ENCODE measurements at regions not wholly inside any gene's neighbourhood (a gene's known extent, or its start where the extent isn't known, plus 50 kb on each side); places are given as distances from the start of the nearest gene placed in this dataset.

GRCh38 chr10:110366635-110367034 is 61.9 kb upstream of the SMNDC1 start:
- peak overlapping the region; percentile 58 for H3K27ac Mint-ChIP-seq
- peaks cover 3% of the 10 kb centered on the region for H3K36me3 Mint-ChIP-seq (ENCODE audit: low read depth)
- H3K9me3 Mint-ChIP-seq = no peaks in the 10 kb centered on the region
- no peaks in the 10 kb centered on the region for H3K27me3 Mint-ChIP-seq (ENCODE audit: low read depth)
- H3K4me3 Mint-ChIP-seq = no peak overlapping the region
- peaks cover 52% of the 10 kb centered on the region for H3K4me1 Mint-ChIP-seq (ENCODE audit: low read depth)

GRCh38 chr10:110368002-110368401 is 63.3 kb upstream of the SMNDC1 start:
- peaks cover 49% of the 10 kb centered on the region for H3K4me1 Mint-ChIP-seq (ENCODE audit: low read depth)

GRCh38 chr10:110368556-110368955 is 63.8 kb upstream of the SMNDC1 start:
- Mint-ChIP-seq H3K9me3 (no peaks in the 10 kb centered on the region), H3K36me3 (ENCODE audit: low read depth) (peaks cover 2% of the 10 kb centered on the region), H3K4me1 (ENCODE audit: low read depth) (peaks cover 47% of the 10 kb centered on the region), H3K4me3 (no peak overlapping the region), H3K27ac (peak overlapping the region; percentile 73), H3K27me3 (ENCODE audit: low read depth) (no peaks in the 10 kb centered on the region)

More at GRCh38 chr10:110368002-110368401, 63.3 kb upstream of the SMNDC1 start:
- no peak overlapping the region for H3K4me3 Mint-ChIP-seq
- H3K36me3 Mint-ChIP-seq (ENCODE audit: low read depth) = peaks cover 3% of the 10 kb centered on the region
- peak overlapping the region; percentile 73 for H3K27ac Mint-ChIP-seq
- H3K9me3 Mint-ChIP-seq = no peaks in the 10 kb centered on the region
- no peaks in the 10 kb centered on the region for H3K27me3 Mint-ChIP-seq (ENCODE audit: low read depth)

GRCh38 chr10:110370006-110370405 is 65.3 kb upstream of the SMNDC1 start:
- Mint-ChIP-seq H3K4me1 (ENCODE audit: low read depth) (peaks cover 44% of the 10 kb centered on the region), H3K36me3 (ENCODE audit: low read depth) (no peaks in the 10 kb centered on the region), H3K9me3 (no peaks in the 10 kb centered on the region), H3K27me3 (ENCODE audit: low read depth) (no peaks in the 10 kb centered on the region), H3K4me3 (no peak overlapping the region), H3K27ac (no peak overlapping the region)

- peaks cover 27% of the 10 kb centered on the region for H3K4me1 Mint-ChIP-seq (ENCODE audit: low read depth)
- H3K4me3 Mint-ChIP-seq = no peak overlapping the region
- H3K27me3 Mint-ChIP-seq (ENCODE audit: low read depth) = no peaks in the 10 kb centered on the region
- no peaks in the 10 kb centered on the region for H3K9me3 Mint-ChIP-seq
- no peaks in the 10 kb centered on the region for H3K36me3 Mint-ChIP-seq (ENCODE audit: low read depth)
- H3K27ac Mint-ChIP-seq = no peak overlapping the region
These were observed 67.9 kb upstream of the SMNDC1 start for GRCh38 chr10:110372656-110373055.

- Mint-ChIP-seq H3K4me3 (no peak overlapping the region), H3K27me3 (ENCODE audit: low read depth) (no peaks in the 10 kb centered on the region), H3K36me3 (ENCODE audit: low read depth) (no peaks in the 10 kb centered on the region), H3K4me1 (ENCODE audit: low read depth) (peaks cover 24% of the 10 kb centered on the region), H3K27ac (no peak overlapping the region), H3K9me3 (no peaks in the 10 kb centered on the region)
These were observed 68.3 kb upstream of the SMNDC1 start for GRCh38 chr10:110373059-110373458.

- Mint-ChIP-seq H3K27ac (no peak overlapping the region), H3K4me1 (ENCODE audit: low read depth) (peaks cover 21% of the 10 kb centered on the region), H3K36me3 (ENCODE audit: low read depth) (no peaks in the 10 kb centered on the region), H3K9me3 (no peaks in the 10 kb centered on the region), H3K4me3 (no peak overlapping the region), H3K27me3 (ENCODE audit: low read depth) (no peaks in the 10 kb centered on the region)
These were observed 69.3 kb upstream of the SMNDC1 start for GRCh38 chr10:110373857-110374654.

GRCh38 chr10:110375121-110375520 is 70.4 kb upstream of the SMNDC1 start:
- Mint-ChIP-seq H3K36me3 (ENCODE audit: low read depth) (no peaks in the 10 kb centered on the region), H3K27ac (no peak overlapping the region), H3K27me3 (ENCODE audit: low read depth) (no peaks in the 10 kb centered on the region), H3K4me3 (no peak overlapping the region), H3K4me1 (ENCODE audit: low read depth) (peaks cover 26% of the 10 kb centered on the region), H3K9me3 (no peaks in the 10 kb centered on the region)

- H3K36me3 Mint-ChIP-seq (ENCODE audit: low read depth) = no peaks in the 10 kb centered on the region
- H3K27ac Mint-ChIP-seq = no peak overlapping the region
- H3K9me3 Mint-ChIP-seq = no peaks in the 10 kb centered on the region
- peaks cover 26% of the 10 kb centered on the region for H3K4me1 Mint-ChIP-seq (ENCODE audit: low read depth)
- no peak overlapping the region for H3K4me3 Mint-ChIP-seq
- no peaks in the 10 kb centered on the region for H3K27me3 Mint-ChIP-seq (ENCODE audit: low read depth)
These were observed 71.5 kb upstream of the SMNDC1 start for GRCh38 chr10:110376021-110376766.

- H3K4me1 Mint-ChIP-seq (ENCODE audit: low read depth) = peaks cover 31% of the 10 kb centered on the region
- no peak overlapping the region for H3K4me3 Mint-ChIP-seq
- no peaks in the 10 kb centered on the region for H3K36me3 Mint-ChIP-seq (ENCODE audit: low read depth)
- no peaks in the 10 kb centered on the region for H3K27me3 Mint-ChIP-seq (ENCODE audit: low read depth)
- H3K9me3 Mint-ChIP-seq = no peaks in the 10 kb centered on the region
- H3K27ac Mint-ChIP-seq = no peak overlapping the region
These were observed 72.0 kb upstream of the SMNDC1 start for GRCh38 chr10:110376767-110377160.

- H3K9me3 Mint-ChIP-seq = no peaks in the 10 kb centered on the region
- no peaks in the 10 kb centered on the region for H3K36me3 Mint-ChIP-seq (ENCODE audit: low read depth)
- no peak overlapping the region for H3K27ac Mint-ChIP-seq
- no peaks in the 10 kb centered on the region for H3K27me3 Mint-ChIP-seq (ENCODE audit: low read depth)
- peaks cover 27% of the 10 kb centered on the region for H3K4me1 Mint-ChIP-seq (ENCODE audit: low read depth)
- H3K4me3 Mint-ChIP-seq = no peak overlapping the region
These were observed 73.3 kb upstream of the SMNDC1 start for GRCh38 chr10:110378006-110378405.

GRCh38 chr10:110378533-110379108 is 73.9 kb upstream of the SMNDC1 start:
- no peaks in the 10 kb centered on the region for H3K36me3 Mint-ChIP-seq (ENCODE audit: low read depth)
- peak overlapping the region; percentile 64 for H3K27ac Mint-ChIP-seq
- H3K4me3 Mint-ChIP-seq = no peak overlapping the region
- no peaks in the 10 kb centered on the region for H3K27me3 Mint-ChIP-seq (ENCODE audit: low read depth)
- H3K4me1 Mint-ChIP-seq (ENCODE audit: low read depth) = peaks cover 25% of the 10 kb centered on the region
- H3K9me3 Mint-ChIP-seq = no peaks in the 10 kb centered on the region

- H3K27ac Mint-ChIP-seq = no peak overlapping the region
These were observed 75.1 kb upstream of the SMNDC1 start for GRCh38 chr10:110379831-110380230.

GRCh38 chr10:110380293-110380692 is 75.6 kb upstream of the SMNDC1 start:
- no peaks in the 10 kb centered on the region for H3K9me3 Mint-ChIP-seq
- H3K4me1 Mint-ChIP-seq (ENCODE audit: low read depth) = peaks cover 22% of the 10 kb centered on the region
- H3K36me3 Mint-ChIP-seq (ENCODE audit: low read depth) = no peaks in the 10 kb centered on the region
- no peak overlapping the region for H3K27ac Mint-ChIP-seq
- no peak overlapping the region for H3K4me3 Mint-ChIP-seq
- no peaks in the 10 kb centered on the region for H3K27me3 Mint-ChIP-seq (ENCODE audit: low read depth)

More at GRCh38 chr10:110379831-110380230, 75.1 kb upstream of the SMNDC1 start:
- Mint-ChIP-seq H3K4me1 (ENCODE audit: low read depth) (peaks cover 22% of the 10 kb centered on the region), H3K36me3 (ENCODE audit: low read depth) (no peaks in the 10 kb centered on the region), H3K4me3 (no peak overlapping the region), H3K9me3 (no peaks in the 10 kb centered on the region), H3K27me3 (ENCODE audit: low read depth) (no peaks in the 10 kb centered on the region)

- Mint-ChIP-seq H3K9me3 (no peaks in the 10 kb centered on the region), H3K4me1 (ENCODE audit: low read depth) (peaks cover 21% of the 10 kb centered on the region), H3K27ac (no peak overlapping the region)
These were observed 78.0 kb upstream of the SMNDC1 start for GRCh38 chr10:110382695-110383094.

More at GRCh38 chr10:110382695-110383094, 78.0 kb upstream of the SMNDC1 start:
- Mint-ChIP-seq H3K4me3 (no peak overlapping the region), H3K36me3 (ENCODE audit: low read depth) (no peaks in the 10 kb centered on the region), H3K27me3 (ENCODE audit: low read depth) (no peaks in the 10 kb centered on the region)

Data from T-helper 1 cell treated with Interleukin-12 subunit alpha and Interleukin-12 subunit beta and Interleukin-4 antibody, amounts not matched to agents 30 μg/mL and 1 μg/mL, for 36 hours (primary cell).